Parathyroid adenoma (tissue), 2 donors: ENCODE measurements at regions not wholly inside any gene's neighbourhood (a gene's known extent, or its start where the extent isn't known, plus 50 kb on each side); places are given as distances from the start of the nearest gene placed in this dataset.

Experiments used
- H2AFZ ChIP-seq: fragments of 300-600 bp; sonication (generic); one replicate; pipeline ENCODE4 v1.7.0; 2017; ENCODE audit warnings: antibody characterized with exemption, mild to moderate bottlenecking
- H3K27ac ChIP-seq: fragments of 300-600 bp; sonication (generic); one replicate; pipeline ENCODE4 v1.7.0; 2017
- H3K27me3 ChIP-seq: fragments of 300-600 bp; sonication (generic); one replicate; pipeline ENCODE4 v1.7.0; 2017; ENCODE audit warnings: low read length; ENCODE audit not compliant: control insufficient read depth, insufficient read depth
- H3K36me3 ChIP-seq: fragments of 300-600 bp; sonication (generic); one replicate; pipeline ENCODE4 v1.7.0; 2017; ENCODE audit warnings: low read length; ENCODE audit not compliant: control insufficient read depth, insufficient read depth
- H3K4me1 ChIP-seq: fragments of 300-600 bp; sonication (generic); one replicate; pipeline ENCODE4 v1.7.0; 2017; ENCODE audit warnings: control low read depth
- H3K4me2 ChIP-seq: fragments of 300-600 bp; sonication (generic); one replicate; pipeline ENCODE4 v1.7.0; 2017; ENCODE audit warnings: low read length
- H3K4me3 ChIP-seq: fragments of 300-600 bp; sonication (generic); one replicate; pipeline ENCODE4 v1.7.0; 2017; ENCODE audit warnings: low read depth, low read length
- H3K79me2 ChIP-seq: fragments of 300-600 bp; sonication (generic); one replicate; pipeline ENCODE4 v1.7.0; 2017; ENCODE audit warnings: control low read depth
- H3K9ac ChIP-seq: fragments of 300-600 bp; sonication (generic); one replicate; pipeline ENCODE4 v1.7.0; 2017; ENCODE audit warnings: mild to moderate bottlenecking
- H3K9me3 ChIP-seq: fragments of 300-600 bp; sonication (generic); one replicate; pipeline ENCODE4 v1.7.0; 2017; ENCODE audit warnings: low read length; ENCODE audit not compliant: control insufficient read depth
- CTCF ChIP-seq: fragments of 300-600 bp; sonication (generic); IDR thresholded peaks from one replicate; pipeline ENCODE4 v1.7.0; 2017; ENCODE audit warnings: antibody characterized with exemption, mild to moderate bottlenecking
- donor health status: primary hyperparathyroidism.

- TF ChIP-seq CTCF = no peak
- H3K4me2 ChIP-seq = no peak overlapping the region
Observed at GRCh38 chr6:44028789-44029310, 98.4 kb downstream of the MRPL14 start.

GRCh38 chr6:44025226-44025625 is 102.0 kb downstream of the MRPL14 start:
- H3K27me3 ChIP-seq = no peaks in the 10 kb centered on the region
- no peaks in the 10 kb centered on the region for H3K79me2 ChIP-seq
- no peaks in the 10 kb centered on the region for H3K9me3 ChIP-seq
- no peak for TF ChIP-seq CTCF
- no peak overlapping the region for H3K4me2 ChIP-seq
- H3K36me3 ChIP-seq = no peaks in the 10 kb centered on the region
- H3K4me3 ChIP-seq = no peak overlapping the region
- no peak overlapping the region for H3K27ac ChIP-seq
- H3K9ac ChIP-seq = no peak overlapping the region
- no peaks in the 10 kb centered on the region for H3K4me1 ChIP-seq
- H2AFZ ChIP-seq = no peak overlapping the region

More at GRCh38 chr6:44028789-44029310, 98.4 kb downstream of the MRPL14 start:
- Histone ChIP-seq H2AFZ (no peak overlapping the region), H3K4me1 (no peaks in the 10 kb centered on the region), H3K4me3 (no peak overlapping the region), H3K27ac (no peak overlapping the region), H3K27me3 (no peaks in the 10 kb centered on the region), H3K79me2 (no peaks in the 10 kb centered on the region), H3K9me3 (no peaks in the 10 kb centered on the region), H3K9ac (no peak overlapping the region), H3K36me3 (no peaks in the 10 kb centered on the region)

GRCh38 chr6:44024574-44025219 is 102.6 kb downstream of the MRPL14 start:
- Histone ChIP-seq H3K9me3 (no peaks in the 10 kb centered on the region), H2AFZ (no peak overlapping the region), H3K9ac (no peak overlapping the region), H3K79me2 (no peaks in the 10 kb centered on the region), H3K4me2 (no peak overlapping the region), H3K4me1 (no peaks in the 10 kb centered on the region), H3K4me3 (no peak overlapping the region), H3K27ac (no peak overlapping the region), H3K36me3 (no peaks in the 10 kb centered on the region), H3K27me3 (no peaks in the 10 kb centered on the region)
- no peak for TF ChIP-seq CTCF

GRCh38 chr6:44023586-44024454 is 103.4 kb downstream of the MRPL14 start:
- H3K9ac ChIP-seq = no peak overlapping the region
- H2AFZ ChIP-seq = no peak overlapping the region
- no peak overlapping the region for H3K4me2 ChIP-seq
- no peaks in the 10 kb centered on the region for H3K27me3 ChIP-seq
- no peaks in the 10 kb centered on the region for H3K4me1 ChIP-seq
- no peaks in the 10 kb centered on the region for H3K79me2 ChIP-seq
- H3K4me3 ChIP-seq = no peak overlapping the region
- no peak overlapping the region for H3K27ac ChIP-seq
- no peak for TF ChIP-seq CTCF
- H3K9me3 ChIP-seq = no peaks in the 10 kb centered on the region
- H3K36me3 ChIP-seq = no peaks in the 10 kb centered on the region
